HG03521 (cell line): ENCODE measurements at regions not wholly inside any gene's neighbourhood (a gene's known extent, or its start where the extent isn't known, plus 50 kb on each side); places are given as distances from the start of the nearest gene placed in this dataset.
"Not testable (repeated sequence)": the region's sequence is repeated elsewhere in the genome, so short reads cannot be mapped to it uniquely, and the experiment has no call there.

ENCODE experiments used
- ATAC-seq: cut with Tn5 transposase; IDR thresholded peaks from one replicate; pipeline ENCODE4 v1.9.1; 2021; ENCODE audit warnings: mild to moderate bottlenecking, moderate library complexity; ENCODE audit not compliant: unreplicated experiment

GRCh38 chr1:190809312-190809711, 331.6 kb upstream of the BRINP3 start:
- ATAC-seq: no peak

- no peak for ATAC-seq
Measured at GRCh38 chr1:190812996-190813395, 335.3 kb upstream of the BRINP3 start.

- ATAC-seq: no peak
Measured at GRCh38 chr1:190832511-190832910, 354.8 kb upstream of the BRINP3 start.

- ATAC-seq: no peak
Measured at GRCh38 chr1:190835658-190836057, 358.0 kb upstream of the BRINP3 start.

- ATAC-seq: not testable (repeated sequence)
Measured at GRCh38 chr1:190837200-190837599, 359.5 kb upstream of the BRINP3 start.

GRCh38 chr1:190837888-190838287, 360.2 kb upstream of the BRINP3 start:
- no peak for ATAC-seq

GRCh38 chr1:190847166-190847565, 369.5 kb upstream of the BRINP3 start:
- ATAC-seq: no peak

- no peak for ATAC-seq
Measured at GRCh38 chr1:190849346-190849745, 371.7 kb upstream of the BRINP3 start.

- ATAC-seq: no peak
Measured at GRCh38 chr1:190852611-190853010, 374.9 kb upstream of the BRINP3 start.

GRCh38 chr1:190858140-190858539, 380.5 kb upstream of the BRINP3 start:
- ATAC-seq: no peak

GRCh38 chr1:190864013-190864641, 386.5 kb upstream of the BRINP3 start:
- no peak for ATAC-seq

- no peak for ATAC-seq
Measured at GRCh38 chr1:190880352-190880751, 402.7 kb upstream of the BRINP3 start.

GRCh38 chr1:190881064-190881463, 403.4 kb upstream of the BRINP3 start:
- ATAC-seq: no peak

GRCh38 chr1:190897233-190897632, 419.6 kb upstream of the BRINP3 start:
- ATAC-seq: no peak

GRCh38 chr1:190904091-190904695, 426.5 kb upstream of the BRINP3 start:
- ATAC-seq: no peak

GRCh38 chr1:190906206-190906725, 428.6 kb upstream of the BRINP3 start:
- no peak for ATAC-seq

- ATAC-seq: no peak
Measured at GRCh38 chr1:190908246-190908645, 430.6 kb upstream of the BRINP3 start.

- ATAC-seq: no peak
Measured at GRCh38 chr1:190908691-190909090, 431.0 kb upstream of the BRINP3 start.

GRCh38 chr1:190935925-190936324, 458.3 kb upstream of the BRINP3 start:
- ATAC-seq: no peak

- no peak for ATAC-seq
Measured at GRCh38 chr1:190936337-190936736, 458.7 kb upstream of the BRINP3 start.

GRCh38 chr1:190940951-190941350, 463.3 kb upstream of the BRINP3 start:
- no peak for ATAC-seq

- ATAC-seq: no peak
Measured at GRCh38 chr1:190942475-190942874, 464.8 kb upstream of the BRINP3 start.

GRCh38 chr1:190943722-190944121, 466.1 kb upstream of the BRINP3 start:
- ATAC-seq: not testable (repeated sequence)
